Ovary (tissue), 7 donors: ENCODE measurements at regions not wholly inside any gene's neighbourhood (a gene's known extent, or its start where the extent isn't known, plus 50 kb on each side); places are given as distances from the start of the nearest gene placed in this dataset.

Source experiments
- DNase-seq, 5 donors: peaks; one replicate each; pipeline ENCODE4 v3.0.0-alpha.2; 2019 to 2020
- H3K27ac ChIP-seq, 2 donors: fragments of 200-600 bp; one replicate each; pipeline versions ENCODE4 v1.5.1 to v1.8.0; 2019 to 2022
- H3K27me3 ChIP-seq: fragments of 200-600 bp; one replicate; pipeline ENCODE4 v1.8.0; 2022
- H3K36me3 ChIP-seq: fragments of 200-600 bp; sonication (generic); one replicate; pipeline ENCODE4 v1.5.1; 2019
- H3K4me1 ChIP-seq: one replicate; pipeline ENCODE4 v1.8.1; 2013; ENCODE audit warnings: mild to moderate bottlenecking, moderate library complexity; ENCODE audit not compliant: insufficient read depth
- H3K4me3 ChIP-seq: fragments of 200-600 bp; sonication (generic); one replicate; pipeline ENCODE4 v1.5.1; 2017
- H3K9me3 ChIP-seq, 2 donors: fragments of 200-600 bp in 1 of 2; sonication (generic) in 1 of 2; one replicate each; pipeline versions ENCODE4 v1.5.1 to v1.8.1; 2013 to 2019; ENCODE audit warnings: mild to moderate bottlenecking in 1 of 2, moderate library complexity in 1 of 2
- EP300 ChIP-seq: sonication (generic); formaldehyde crosslinking; IDR thresholded peaks from one replicate; pipeline ENCODE4 v1.6.1; 2017; ENCODE audit warnings: antibody characterized with exemption
- POLR2A ChIP-seq: fragments of 450-650 bp; IDR thresholded peaks from one replicate; pipeline ENCODE4 v1.6.1; 2017; ENCODE audit warnings: antibody characterized with exemption, mild to moderate bottlenecking, moderate library complexity
- WGBS, 3 donors: extraction: QIAGEN DNeasy Blood & Tissue Kit in 1 of 3; methylation state at CpG; one replicate each; pipeline versions ENCODE4 v1.1.5 to v1.1.7; 2013 to 2017; 5-methylcytosine and 5-hydroxymethylcytosine counted together
- intact Hi-C, 4 donors: fragments of 100-400 bp; cut with DNase I; formaldehyde crosslinking; loops; one replicate each; pipeline versions ENCODE4 v1.11.0 to v1.15.1; 2022 to 2023
- TF ChIP-seq, protein P1 (sequence below), 3 donors: fragments of 450-650 bp in 2 of 3; fragments of 200-600 bp in 1 of 3; IDR thresholded peaks; one replicate each; pipeline versions ENCODE4 v1.5.1 to v1.8.0; 2016 to 2022; ENCODE audit warnings: antibody characterized with exemption in 3 of 3, mild to moderate bottlenecking in 1 of 3
- donor health status: DM: no; HTN: no; CAD: no; lungs with moderate emphysema.
- donor health status: DM: no; HTN: no; CAD: no.
- donor health status: Bipolar disorder and iron deficiency.
- donor health status: DM: no; HTN: no; CAD: no.
- donor health status: DM: yes; HTN: yes; CAD: no.

- TF ChIP-seq, protein P1, sequence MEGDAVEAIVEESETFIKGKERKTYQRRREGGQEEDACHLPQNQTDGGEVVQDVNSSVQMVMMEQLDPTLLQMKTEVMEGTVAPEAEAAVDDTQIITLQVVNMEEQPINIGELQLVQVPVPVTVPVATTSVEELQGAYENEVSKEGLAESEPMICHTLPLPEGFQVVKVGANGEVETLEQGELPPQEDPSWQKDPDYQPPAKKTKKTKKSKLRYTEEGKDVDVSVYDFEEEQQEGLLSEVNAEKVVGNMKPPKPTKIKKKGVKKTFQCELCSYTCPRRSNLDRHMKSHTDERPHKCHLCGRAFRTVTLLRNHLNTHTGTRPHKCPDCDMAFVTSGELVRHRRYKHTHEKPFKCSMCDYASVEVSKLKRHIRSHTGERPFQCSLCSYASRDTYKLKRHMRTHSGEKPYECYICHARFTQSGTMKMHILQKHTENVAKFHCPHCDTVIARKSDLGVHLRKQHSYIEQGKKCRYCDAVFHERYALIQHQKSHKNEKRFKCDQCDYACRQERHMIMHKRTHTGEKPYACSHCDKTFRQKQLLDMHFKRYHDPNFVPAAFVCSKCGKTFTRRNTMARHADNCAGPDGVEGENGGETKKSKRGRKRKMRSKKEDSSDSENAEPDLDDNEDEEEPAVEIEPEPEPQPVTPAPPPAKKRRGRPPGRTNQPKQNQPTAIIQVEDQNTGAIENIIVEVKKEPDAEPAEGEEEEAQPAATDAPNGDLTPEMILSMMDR (IDR thresholded peaks at IDR 0.05): no peak
- TF ChIP-seq EP300 (no peak), POLR2A (no peak)
- Histone ChIP-seq H3K4me3 (no peak overlapping the region), H3K36me3 (no peaks in the 10 kb centered on the region), H3K27me3 (no peaks in the 10 kb centered on the region), H3K4me1 (no peaks in the 10 kb centered on the region), H3K9me3 (no peaks in the 10 kb centered on the region), H3K27ac (no peak overlapping the region)
- 56 to 66% (median 59%) methylated on average over 9 of the region's 9 CpGs for WGBS, 3 donors
- intact Hi-C loops: no loop called here
- DNase-seq: no peak
These were observed 246.9 kb upstream of the TMEM132C start for GRCh38 chr12:128019996-128020544.

DNA sequence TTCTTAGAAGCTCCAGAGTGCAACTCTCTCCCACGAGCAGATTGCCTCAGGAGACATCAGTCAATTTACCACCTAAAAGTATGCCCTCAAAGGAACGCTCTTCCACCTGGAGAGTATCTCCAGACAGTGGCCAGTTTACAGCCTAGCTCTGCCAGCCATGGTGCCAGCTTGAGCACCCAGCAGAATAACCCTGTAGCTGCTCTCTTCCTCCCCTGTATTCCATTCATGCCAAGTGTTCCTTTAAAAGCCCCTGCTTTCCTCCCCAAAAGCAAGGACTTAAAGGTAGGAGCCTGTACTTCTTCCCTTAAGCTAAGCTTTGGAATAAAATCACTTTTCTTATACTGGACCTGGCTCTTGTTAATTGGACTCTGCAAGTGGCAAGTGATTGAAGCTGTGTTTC lies 245.4 kb upstream of the TMEM132C start:
- Histone ChIP-seq H3K4me1 (no peaks in the 10 kb centered on the region), H3K4me3 (no peak overlapping the region), H3K27me3 (no peaks in the 10 kb centered on the region), H3K27ac (no peak overlapping the region), H3K9me3 (no peaks in the 10 kb centered on the region), H3K36me3 (no peaks in the 10 kb centered on the region)
- DNase-seq: no peak
- WGBS, 3 donors: 15 to 36% (median 23%) methylated on average over 2 of the region's 2 CpGs
- intact Hi-C loops: no loop called here
- no peak for TF ChIP-seq POLR2A
- TF ChIP-seq, protein P1 (IDR thresholded peaks at IDR 0.05): no peak
- TF ChIP-seq EP300: no peak

- Histone ChIP-seq H3K4me1 (no peaks in the 10 kb centered on the region), H3K27ac (no peak overlapping the region), H3K27me3 (no peaks in the 10 kb centered on the region), H3K36me3 (no peaks in the 10 kb centered on the region), H3K9me3 (no peaks in the 10 kb centered on the region), H3K4me3 (no peak overlapping the region)
- intact Hi-C loops: no loop called here
- no peak for DNase-seq
- TF ChIP-seq POLR2A (no peak), EP300 (no peak)
- TF ChIP-seq, protein P1 (IDR thresholded peaks at IDR 0.05): no peak
- WGBS, 3 donors: 22 to 36% (median 25%) methylated on average over 9 of the region's 9 CpGs
These were observed 241.3 kb upstream of the TMEM132C start for GRCh38 chr12:128025589-128026245.

DNA sequence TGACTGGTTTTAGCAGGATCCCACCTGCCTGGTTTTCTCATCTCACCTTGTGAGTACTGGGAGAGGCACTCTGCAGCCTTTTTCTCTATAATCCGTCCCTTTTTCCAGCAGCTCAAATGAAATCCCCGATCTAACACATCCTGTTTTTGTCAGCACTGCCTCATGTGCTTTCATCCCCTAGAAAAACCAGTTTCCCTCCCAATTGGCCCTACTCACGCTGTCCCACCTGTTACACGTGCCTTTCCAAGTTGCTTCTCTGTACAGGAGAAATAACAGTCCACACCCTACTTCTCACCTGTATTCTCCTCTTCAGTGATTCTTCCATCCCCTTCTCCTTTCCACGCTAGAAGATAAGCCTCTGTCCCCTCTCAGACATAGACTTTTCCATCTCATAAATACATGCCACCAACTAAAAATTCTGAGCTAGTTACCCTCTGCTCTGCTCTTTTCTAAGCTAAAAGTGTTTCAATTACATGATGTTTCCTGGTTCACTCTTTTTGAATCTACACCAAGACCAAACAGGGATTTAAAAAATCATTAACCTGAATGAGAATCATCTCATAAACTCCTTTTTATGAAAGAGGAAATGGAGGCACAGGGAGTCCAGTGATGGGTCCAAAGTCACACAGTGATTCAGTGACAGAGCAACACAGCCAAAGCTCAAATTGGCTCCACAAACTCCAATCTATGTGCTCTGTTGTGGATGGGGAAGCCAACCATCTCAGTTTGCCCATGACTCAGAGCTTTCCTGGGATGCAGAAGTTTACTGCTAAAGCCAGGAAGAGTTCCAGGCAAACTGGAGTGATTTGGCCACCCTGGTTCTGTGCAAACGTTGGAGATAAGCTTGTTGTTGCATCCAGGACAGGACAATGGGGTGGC lies 240.0 kb upstream of the TMEM132C start:
- no peak for TF ChIP-seq EP300
- TF ChIP-seq, protein P1 (IDR thresholded peaks at IDR 0.05): no peak
- TF ChIP-seq POLR2A: no peak
- Histone ChIP-seq H3K27ac (no peak overlapping the region), H3K27me3 (no peaks in the 10 kb centered on the region), H3K36me3 (no peaks in the 10 kb centered on the region), H3K4me1 (no peaks in the 10 kb centered on the region), H3K4me3 (no peak overlapping the region), H3K9me3 (no peaks in the 10 kb centered on the region)
- intact Hi-C loops: no loop called here
- DNase-seq: no peak
- WGBS, 3 donors: 60 to 62% (median 60%) methylated on average over 6 of the region's 6 CpGs
